Hepatocyte (in vitro differentiated cells): ENCODE measurements at regions not wholly inside any gene's neighbourhood (a gene's known extent, or its start where the extent isn't known, plus 50 kb on each side); places are given as distances from the start of the nearest gene placed in this dataset.
A peak's percentile ranks its signal among the peaks of the same experiment; 100 is the strongest.

Experiments
- DNase-seq: peaks from one replicate; pipeline ENCODE4 v3.0.0-alpha.2; 2016; ENCODE audit warnings: low spot score
- H2AFZ ChIP-seq: fragments of 200-600 bp; sonication (generic); 2 replicates; pipeline ENCODE4 v1.6.0; 2016; ENCODE audit warnings: antibody characterized with exemption, mild to moderate bottlenecking
- H3K27ac ChIP-seq: fragments of 200-600 bp; sonication (generic); 2 replicates; pipeline ENCODE4 v1.5.1; 2016; ENCODE audit warnings: mild to moderate bottlenecking
- H3K27me3 ChIP-seq: fragments of 200-600 bp; sonication (generic); 2 replicates; pipeline ENCODE4 v1.6.1; 2016
- H3K36me3 ChIP-seq: fragments of 200-600 bp; sonication (generic); replicated peaks from 2 replicates; pipeline ENCODE4 v1.5.1; 2016; ENCODE audit warnings: low read depth; ENCODE audit not compliant: insufficient read depth
- H3K4me1 ChIP-seq: fragments of 200-600 bp; sonication (generic); 2 replicates; pipeline ENCODE4 v1.5.1; 2016; ENCODE audit warnings: mild to moderate bottlenecking, moderate library complexity; ENCODE audit not compliant: insufficient read depth
- H3K4me2 ChIP-seq: fragments of 200-600 bp; sonication (generic); 2 replicates; pipeline ENCODE4 v1.6.0; 2016
- H3K4me3 ChIP-seq: fragments of 200-600 bp; sonication (generic); 2 replicates; pipeline ENCODE4 v1.5.1; 2016; ENCODE audit warnings: mild to moderate bottlenecking
- H3K79me2 ChIP-seq: fragments of 200-600 bp; sonication (generic); 2 replicates; pipeline ENCODE4 v1.6.0; 2017; ENCODE audit warnings: mild to moderate bottlenecking
- H3K9me2 ChIP-seq: fragments of 200-600 bp; sonication (generic); replicated peaks from 2 replicates; pipeline ENCODE4 v1.6.0; 2017; ENCODE audit warnings: mild to moderate bottlenecking; ENCODE audit not compliant: insufficient read depth
- H3K9me3 ChIP-seq: fragments of 200-600 bp; sonication (generic); 2 replicates; pipeline ENCODE4 v1.5.1; 2016; ENCODE audit warnings: low read depth, mild to moderate bottlenecking
- H4K20me1 ChIP-seq: fragments of 200-600 bp; sonication (generic); 2 replicates; pipeline ENCODE4 v1.6.0; 2016; ENCODE audit warnings: mild to moderate bottlenecking; ENCODE audit not compliant: insufficient read depth, poor library complexity, severe bottlenecking
- CTCF ChIP-seq: fragments of 200-600 bp; sonication (generic); IDR thresholded peaks from 2 replicates; pipeline ENCODE4 v1.5.1; 2016; ENCODE audit warnings: antibody characterized with exemption, mild to moderate bottlenecking; ENCODE audit not compliant: poor library complexity
- EZH2 ChIP-seq: fragments of 200-600 bp; sonication (generic); IDR thresholded peaks from 2 replicates; pipeline ENCODE4 v1.6.1; 2016; ENCODE audit warnings: antibody characterized with exemption, mild to moderate bottlenecking, borderline replicate concordance
- EZH2phosphoT487 ChIP-seq: fragments of 200-600 bp; sonication (generic); IDR thresholded peaks from one replicate; pipeline ENCODE4 v1.6.1; 2018; ENCODE audit warnings: antibody characterized with exemption, mild to moderate bottlenecking, low read depth, moderate library complexity; ENCODE audit not compliant: unreplicated experiment, severe bottlenecking
- WGBS: methylation state at CpG from one replicate; pipeline ENCODE4 v1.1.6; 2016; ENCODE audit warnings: low lambda C conversion rate; ENCODE audit errors: missing lambda C conversion rate; 5-methylcytosine and 5-hydroxymethylcytosine counted together

GRCh38 chr20:1833216-1833615 is 62.0 kb upstream of the SIRPA start:
- no peak for TF ChIP-seq EZH2
- no peak for TF ChIP-seq EZH2phosphoT487
- no peak for TF ChIP-seq CTCF
- no peak for DNase-seq
- no peak overlapping the region for H3K4me3 ChIP-seq
- no peaks in the 10 kb centered on the region for H4K20me1 ChIP-seq
- H3K27me3 ChIP-seq = no peaks in the 10 kb centered on the region
- H2AFZ ChIP-seq = no peak overlapping the region
- H3K9me3 ChIP-seq = no peaks in the 10 kb centered on the region
- no peak overlapping the region for H3K4me2 ChIP-seq
- H3K4me1 ChIP-seq = peaks cover 14% of the 10 kb centered on the region
- 87% methylated on average over 4 of the region's 4 CpGs for WGBS
- H3K9me2 ChIP-seq = no peaks in the 10 kb centered on the region
- no peaks in the 10 kb centered on the region for H3K79me2 ChIP-seq
- no peak overlapping the region for H3K27ac ChIP-seq
- H3K36me3 ChIP-seq = no peaks in the 10 kb centered on the region

- Histone ChIP-seq H4K20me1 (no peaks in the 10 kb centered on the region), H3K36me3 (no peaks in the 10 kb centered on the region), H3K27me3 (no peaks in the 10 kb centered on the region), H2AFZ (no peak overlapping the region), H3K27ac (no peak overlapping the region), H3K9me3 (no peaks in the 10 kb centered on the region), H3K4me1 (peaks cover 11% of the 10 kb centered on the region), H3K79me2 (no peaks in the 10 kb centered on the region), H3K4me3 (no peak overlapping the region), H3K9me2 (no peaks in the 10 kb centered on the region), H3K4me2 (no peak overlapping the region)
- DNase-seq = no peak
- TF ChIP-seq EZH2 (no peak), EZH2phosphoT487 (no peak), CTCF (no peak)
- 64% methylated on average over 13 of the region's 13 CpGs for WGBS
These were observed 62.6 kb upstream of the SIRPA start for GRCh38 chr20:1832634-1833033.

- Histone ChIP-seq H3K4me2 (no peak overlapping the region), H3K79me2 (no peaks in the 10 kb centered on the region), H2AFZ (no peak overlapping the region), H4K20me1 (no peaks in the 10 kb centered on the region), H3K9me3 (no peaks in the 10 kb centered on the region), H3K27me3 (no peaks in the 10 kb centered on the region), H3K4me3 (no peak overlapping the region), H3K4me1 (peaks cover 11% of the 10 kb centered on the region), H3K9me2 (no peaks in the 10 kb centered on the region), H3K27ac (no peak overlapping the region), H3K36me3 (no peaks in the 10 kb centered on the region)
- no peak for TF ChIP-seq EZH2phosphoT487
- TF ChIP-seq EZH2 = no peak
- no peak for TF ChIP-seq CTCF
- WGBS = 96% methylated on average over 8 of the region's 8 CpGs
- DNase-seq = no peak
These were observed 63.6 kb upstream of the SIRPA start for GRCh38 chr20:1831606-1832005.

- DNase-seq = no peak
- H3K27ac ChIP-seq = peak overlapping the region; percentile 39
- H3K4me2 ChIP-seq = no peak overlapping the region
- no peak for TF ChIP-seq CTCF
- no peak for TF ChIP-seq EZH2phosphoT487
- no peak for TF ChIP-seq EZH2
- H2AFZ ChIP-seq = no peak overlapping the region
- H3K36me3 ChIP-seq = no peaks in the 10 kb centered on the region
- no peak overlapping the region for H3K4me3 ChIP-seq
- H3K9me3 ChIP-seq = no peaks in the 10 kb centered on the region
- H3K27me3 ChIP-seq = no peaks in the 10 kb centered on the region
- H3K79me2 ChIP-seq = no peaks in the 10 kb centered on the region
- no peaks in the 10 kb centered on the region for H4K20me1 ChIP-seq
- H3K9me2 ChIP-seq = no peaks in the 10 kb centered on the region
- H3K4me1 ChIP-seq = peaks cover 11% of the 10 kb centered on the region
- 77% methylated on average over 6 of the region's 6 CpGs for whole genome bisulfite sequencing
These were observed 64.1 kb upstream of the SIRPA start for GRCh38 chr20:1831096-1831495.
